K562 (cell line): ENCODE measurements at regions not wholly inside any gene's neighbourhood (a gene's known extent, or its start where the extent isn't known, plus 50 kb on each side); places are given as distances from the start of the nearest gene placed in this dataset.

Source experiments
- JUNB ChIP-seq: fragments of 450-650 bp; formaldehyde crosslinking; conservative IDR thresholded peaks from 2 replicates; pipeline ENCODE4 v1.4.0; 2020; ENCODE audit warnings: mild to moderate bottlenecking
- THRB ChIP-seq: fragments of 450-650 bp; formaldehyde crosslinking; conservative IDR thresholded peaks from 2 replicates; pipeline ENCODE4 v1.4.0; 2022; ENCODE audit warnings: mild to moderate bottlenecking, missing genetic modification characterization
- TF ChIP-seq, protein P1 (sequence below): sonication (generic); formaldehyde crosslinking; IDR thresholded peaks from 2 replicates; pipeline ENCODE4 v1.9.0; 2022; ENCODE audit warnings: mild to moderate bottlenecking, missing genetic modification reagents

DNA sequence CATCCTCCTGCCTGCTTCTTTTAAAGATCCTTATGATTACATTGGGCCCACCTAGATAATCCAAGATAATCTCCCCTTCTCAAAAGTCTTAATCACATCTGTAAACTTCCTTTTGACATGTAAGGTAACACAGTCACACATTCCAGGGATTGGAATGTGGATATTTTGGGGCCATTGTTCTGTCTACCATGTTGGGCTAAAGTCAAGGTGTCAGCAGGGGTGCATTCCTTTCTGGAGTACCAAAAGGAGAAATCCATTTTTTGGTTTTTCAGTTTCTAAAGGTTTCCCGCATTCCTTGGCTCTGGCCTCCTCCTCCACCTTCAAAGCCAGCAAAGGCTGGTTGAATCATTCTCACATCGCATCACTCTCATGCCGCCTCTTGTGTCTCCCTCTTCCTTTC is 197.6 kb upstream of the NFE2L3 start:
- TF ChIP-seq, protein P1, sequence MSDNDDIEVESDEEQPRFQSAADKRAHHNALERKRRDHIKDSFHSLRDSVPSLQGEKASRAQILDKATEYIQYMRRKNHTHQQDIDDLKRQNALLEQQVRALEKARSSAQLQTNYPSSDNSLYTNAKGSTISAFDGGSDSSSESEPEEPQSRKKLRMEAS = no peak
- TF ChIP-seq JUNB (CRISPR knock-in tag) (no peak), THRB (CRISPR knock-in tag) (no peak)
